HG02885 (cell line): ENCODE measurements at regions not wholly inside any gene's neighbourhood (a gene's known extent, or its start where the extent isn't known, plus 50 kb on each side); places are given as distances from the start of the nearest gene placed in this dataset.
"Not testable (repeated sequence)": the region's sequence is repeated elsewhere in the genome, so short reads cannot be mapped to it uniquely, and the experiment has no call there.

Experiments
- ATAC-seq: cut with Tn5 transposase; IDR thresholded peaks from one replicate; pipeline ENCODE4 v1.9.1; 2021; ENCODE audit warnings: mild to moderate bottlenecking; ENCODE audit not compliant: unreplicated experiment, poor library complexity

DNA sequence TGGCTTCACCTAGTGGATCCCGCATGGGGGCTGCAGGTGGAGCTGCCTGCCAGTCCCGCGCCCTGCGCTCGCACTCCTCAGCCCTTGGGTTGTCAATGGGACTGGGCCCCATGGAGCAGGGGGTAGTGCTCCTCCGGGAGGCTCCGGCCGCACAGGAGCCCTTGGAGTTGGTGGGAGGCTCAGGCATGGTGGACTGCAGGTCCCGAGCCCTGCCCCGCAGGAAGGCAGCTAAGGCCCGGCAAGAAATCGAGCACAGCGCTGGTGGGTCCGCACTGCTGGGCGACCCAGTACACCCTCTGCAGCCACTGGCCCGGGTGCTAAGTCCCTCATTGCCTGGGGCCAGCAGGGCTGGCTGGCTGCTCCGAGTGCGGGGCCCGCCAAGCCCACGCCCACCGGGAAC, 231.2 kb upstream of the TECRL start:
- not testable (repeated sequence) for ATAC-seq

DNA sequence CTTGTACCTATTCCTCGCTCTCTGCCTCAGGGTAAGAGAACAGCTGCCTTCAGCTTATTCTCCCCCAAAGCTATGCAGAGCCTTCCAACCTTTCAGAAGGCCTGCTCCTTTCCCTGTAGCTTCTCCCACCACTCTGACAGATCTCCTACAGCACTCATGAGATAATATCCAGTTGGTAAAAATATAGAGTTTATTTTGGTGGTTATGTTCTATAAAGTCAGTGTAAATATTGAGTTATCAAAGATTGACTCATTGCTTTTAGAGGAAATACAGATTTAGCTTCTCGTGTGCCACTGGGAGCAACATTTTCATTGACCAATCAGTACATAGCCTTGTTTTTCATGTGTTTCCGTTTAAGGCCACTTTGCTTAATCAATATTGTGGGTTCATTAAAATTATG, 216.2 kb upstream of the TECRL start:
- no peak for ATAC-seq

DNA sequence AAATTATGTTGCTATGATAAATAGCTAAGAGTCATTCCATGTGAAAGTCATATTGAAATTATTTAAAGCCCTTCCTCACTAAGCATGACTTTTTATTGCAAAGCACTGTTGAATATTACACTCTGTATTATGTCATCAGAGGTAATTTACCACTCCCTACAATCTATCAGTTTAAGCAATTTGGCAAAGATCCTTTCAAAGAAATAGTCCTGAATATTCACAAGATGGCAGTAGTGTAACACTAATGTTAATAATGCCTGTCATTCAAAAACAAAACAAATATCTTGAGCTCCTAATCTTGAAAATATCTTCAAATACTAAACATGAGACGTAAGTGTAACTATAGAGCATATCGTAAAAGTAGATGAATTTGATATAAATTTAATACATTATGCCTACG, 208.6 kb upstream of the TECRL start:
- ATAC-seq = no peak

DNA sequence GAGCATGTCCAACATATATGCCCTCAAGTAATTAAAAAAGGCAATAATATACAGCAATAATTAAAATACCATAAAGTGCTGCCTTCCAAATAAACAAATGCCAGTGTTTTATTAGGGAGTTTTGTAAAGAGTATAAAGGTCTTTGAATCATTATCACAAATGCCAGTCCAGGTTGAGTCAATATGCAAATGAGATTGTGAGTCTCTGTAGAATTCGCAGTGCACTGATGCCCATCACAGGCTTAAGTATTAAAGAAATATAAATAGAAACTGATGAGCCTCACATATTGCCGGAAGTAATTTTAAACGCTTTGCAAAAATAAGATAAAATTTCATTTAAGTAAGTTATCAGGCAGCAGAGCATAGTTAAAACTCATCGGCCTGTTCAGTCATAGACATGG, 205.0 kb upstream of the TECRL start:
- no peak for ATAC-seq

DNA sequence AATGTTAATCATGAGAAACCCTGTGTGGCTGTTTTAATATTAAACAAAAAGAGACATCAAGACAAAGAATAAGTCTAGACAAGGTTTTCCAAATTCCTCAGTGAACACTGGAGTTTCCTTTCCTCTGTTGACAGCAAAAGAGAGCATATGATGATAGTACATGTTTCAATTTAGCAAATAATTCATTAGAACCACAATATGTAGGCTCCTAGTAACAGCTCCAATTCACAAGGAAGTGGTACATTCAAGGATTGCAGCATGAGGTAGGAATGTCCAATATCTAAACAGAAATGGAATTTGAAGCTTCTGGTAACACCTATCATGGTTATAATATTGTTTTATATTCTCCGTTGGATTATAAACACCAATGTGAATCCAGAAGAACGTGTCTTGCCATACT, 203.8 kb upstream of the TECRL start:
- ATAC-seq = no peak

DNA sequence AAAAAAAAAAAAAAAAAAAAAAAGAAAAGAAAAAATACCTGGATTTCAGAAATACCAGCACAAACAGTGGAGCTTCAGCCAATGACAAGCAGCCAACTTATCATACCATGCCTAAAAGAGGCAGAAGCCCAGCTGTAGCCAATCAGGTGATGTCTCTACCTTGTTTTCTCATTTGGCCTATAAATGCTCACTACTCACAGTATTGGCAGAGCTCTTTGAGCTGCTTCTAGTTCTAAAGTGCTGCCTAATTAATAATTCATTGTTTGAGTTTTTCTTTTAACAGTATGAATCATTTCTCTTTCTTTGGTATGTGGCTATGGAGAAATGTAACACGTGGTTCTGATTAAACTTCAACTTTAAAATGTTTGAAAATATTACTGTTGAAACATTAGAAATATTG, 188.8 kb upstream of the TECRL start:
- ATAC-seq = no peak

DNA sequence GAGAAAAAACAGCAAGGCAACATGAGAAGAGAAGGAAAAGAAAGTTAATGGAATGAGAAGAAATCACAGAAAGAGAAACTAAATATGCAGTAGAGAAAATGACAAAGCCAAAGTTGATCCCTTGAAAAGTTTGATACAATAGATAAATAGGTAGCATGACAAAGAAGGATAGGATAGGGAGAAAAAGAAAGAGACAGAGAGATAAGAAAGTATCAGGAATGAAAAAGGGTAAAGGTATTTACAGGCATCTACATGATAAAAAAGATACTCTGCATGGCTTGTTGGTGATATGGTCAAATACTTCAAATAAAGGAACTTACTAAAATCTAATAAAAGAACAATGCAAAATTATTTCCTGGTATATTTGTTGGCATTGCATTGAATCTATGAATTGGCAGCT, 185.5 kb upstream of the TECRL start:
- no peak for ATAC-seq

DNA sequence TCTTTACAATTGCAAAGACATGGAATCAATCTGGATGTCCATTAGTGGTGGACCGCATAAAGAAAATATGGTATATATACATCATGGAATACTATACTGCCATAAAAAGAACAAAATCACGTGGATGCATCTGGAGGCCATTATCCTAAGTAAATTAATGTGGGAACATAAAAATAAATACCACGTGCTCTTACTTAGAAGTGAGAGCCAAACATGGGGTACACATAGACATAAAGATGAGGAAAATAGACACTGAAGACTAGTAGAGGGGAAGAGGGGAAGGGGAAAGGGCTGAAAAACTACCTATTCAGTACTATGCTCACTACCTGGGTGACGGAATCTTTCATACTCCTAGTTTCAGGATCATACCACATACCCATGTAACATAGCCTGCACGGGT, 179.3 kb upstream of the TECRL start:
- no peak for ATAC-seq

DNA sequence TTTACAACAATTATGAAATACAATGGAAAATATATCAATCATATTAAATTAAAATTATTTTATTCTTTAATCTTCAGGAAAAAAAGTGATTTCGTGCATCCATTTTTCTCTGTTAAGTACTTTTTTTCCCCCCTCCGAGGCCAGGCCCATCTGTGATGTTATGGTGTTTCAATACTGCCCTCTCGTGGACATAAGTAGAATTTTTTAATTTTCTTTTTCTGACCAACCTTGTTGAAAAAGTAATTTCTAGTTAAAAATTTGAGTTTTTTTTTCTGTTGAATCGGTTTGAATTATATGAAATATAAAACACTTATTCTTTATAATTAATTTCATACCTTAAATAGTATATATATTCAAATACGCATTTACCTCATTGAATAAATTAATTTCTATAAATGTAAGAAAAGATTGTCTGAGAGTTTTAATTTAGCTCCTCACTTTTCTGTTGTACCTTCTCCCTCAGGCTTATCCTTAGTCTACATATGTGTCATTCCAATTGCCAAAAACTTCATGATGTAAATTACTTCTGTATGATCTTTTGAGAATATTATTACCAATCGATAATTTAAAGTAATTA, 175.8 kb upstream of the TECRL start:
- peak; percentile 70 for ATAC-seq

DNA sequence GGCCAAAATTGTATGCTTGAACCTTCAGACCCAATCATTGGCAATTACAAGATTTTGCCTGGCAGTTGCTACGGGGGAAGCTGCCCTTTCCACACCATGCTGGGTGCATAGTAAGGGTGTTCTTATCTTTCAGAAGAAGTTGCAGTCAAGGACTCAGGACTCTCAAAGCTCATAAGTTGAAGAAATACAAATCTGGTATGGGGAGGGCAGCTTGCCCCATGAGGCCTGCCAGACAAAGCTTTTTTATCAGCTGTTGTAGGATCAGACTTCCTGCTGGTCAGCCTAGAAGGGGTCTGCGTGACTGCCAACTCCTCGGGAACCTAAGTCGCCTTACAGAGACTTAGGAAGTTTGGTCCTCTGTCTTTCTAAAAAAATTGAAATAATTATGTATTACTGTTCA, 174.9 kb upstream of the TECRL start:
- ATAC-seq = no peak

DNA sequence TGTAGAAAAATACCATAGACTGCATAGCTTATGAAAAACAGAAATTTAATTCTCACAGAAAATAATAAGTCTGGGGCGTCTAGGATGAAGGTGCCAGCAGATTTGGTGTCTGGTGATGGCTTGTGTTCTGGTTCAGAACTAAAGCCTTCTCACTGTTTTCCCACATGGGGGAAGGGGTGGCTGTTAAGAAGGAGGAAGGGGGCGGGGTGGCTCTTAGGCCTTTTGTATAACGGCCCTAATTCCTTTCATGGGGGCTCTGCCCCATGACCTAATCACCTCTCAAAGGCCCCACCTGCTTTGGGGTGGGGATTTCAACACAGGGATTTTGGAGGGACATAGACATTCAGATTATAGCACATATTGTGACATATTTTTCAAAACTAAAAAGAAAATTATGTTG, 173.2 kb upstream of the TECRL start:
- no peak for ATAC-seq

DNA sequence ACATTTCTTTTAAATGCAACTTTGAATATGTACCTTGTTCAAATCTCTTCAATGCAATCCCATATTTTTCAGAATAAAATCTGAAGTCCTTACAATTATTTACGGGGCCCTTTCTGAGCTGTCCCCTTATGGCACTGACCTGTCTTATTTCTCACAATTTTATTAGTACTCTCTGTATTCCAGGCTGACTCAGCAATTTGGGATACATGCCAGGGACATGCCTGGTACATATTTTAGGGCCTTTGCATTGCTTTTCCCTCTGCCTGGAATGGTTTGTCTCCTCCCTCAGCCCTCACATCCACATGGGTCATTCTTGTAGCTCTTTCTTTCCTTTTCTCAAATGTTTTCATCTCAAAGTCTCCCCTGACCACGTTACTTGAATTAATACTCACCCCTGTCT, 172.2 kb upstream of the TECRL start:
- no peak for ATAC-seq

DNA sequence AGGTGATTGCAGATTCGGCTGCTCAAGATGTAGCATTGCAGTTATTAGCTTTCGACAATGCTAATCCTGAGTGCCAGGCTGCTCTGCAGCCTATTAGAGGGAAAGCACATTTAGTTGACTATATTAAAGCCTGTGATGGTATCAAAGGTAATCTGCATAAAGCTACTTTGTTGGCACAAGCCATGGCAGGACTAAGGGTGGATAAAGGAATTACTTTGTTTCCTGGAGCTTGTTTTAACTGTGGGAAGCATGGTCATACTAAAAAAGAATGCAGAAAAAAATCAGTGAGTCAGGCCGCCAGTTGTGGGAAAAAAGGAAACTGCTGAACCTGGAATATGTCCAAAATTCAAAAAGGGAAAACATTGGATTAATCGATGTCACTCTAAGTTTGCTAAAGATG, 154.9 kb upstream of the TECRL start:
- ATAC-seq = no peak

DNA sequence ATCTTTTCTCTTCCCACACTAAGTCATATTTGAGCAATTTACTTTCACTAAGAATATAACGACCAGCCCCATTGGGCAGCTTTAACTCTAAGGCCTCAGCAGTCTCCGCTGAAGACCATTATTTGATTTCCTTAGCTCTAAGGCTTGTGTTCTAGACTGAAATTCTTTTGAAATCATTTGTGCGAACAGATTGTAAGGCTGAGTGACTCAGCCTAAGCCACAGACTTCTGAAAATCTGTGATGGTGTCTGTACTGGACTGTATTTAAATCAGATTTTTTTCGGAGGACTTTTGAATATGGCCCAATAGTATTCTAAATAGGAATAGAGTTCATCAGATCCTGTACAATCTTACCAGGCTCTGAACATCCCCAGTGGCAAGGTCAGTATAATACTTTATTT, 150.3 kb upstream of the TECRL start:
- ATAC-seq = no peak

DNA sequence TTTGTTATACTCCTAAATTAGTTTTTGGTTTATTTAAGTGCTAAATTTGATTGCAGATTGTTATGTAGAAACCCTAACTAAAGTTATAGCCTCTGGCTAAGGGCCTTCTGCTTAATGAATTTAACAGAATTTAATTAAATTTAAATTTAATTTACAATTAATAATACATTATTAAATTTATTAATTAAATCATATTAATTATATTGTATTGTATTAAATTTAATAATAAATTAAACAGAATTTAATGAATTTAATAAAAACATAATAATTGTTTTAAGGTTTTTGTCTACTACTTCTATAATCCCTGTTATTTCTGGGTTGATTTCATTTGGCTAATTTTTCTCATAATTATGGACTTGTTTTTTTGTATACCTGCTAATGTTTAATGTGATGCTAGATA, 141.9 kb upstream of the TECRL start:
- no peak for ATAC-seq

DNA sequence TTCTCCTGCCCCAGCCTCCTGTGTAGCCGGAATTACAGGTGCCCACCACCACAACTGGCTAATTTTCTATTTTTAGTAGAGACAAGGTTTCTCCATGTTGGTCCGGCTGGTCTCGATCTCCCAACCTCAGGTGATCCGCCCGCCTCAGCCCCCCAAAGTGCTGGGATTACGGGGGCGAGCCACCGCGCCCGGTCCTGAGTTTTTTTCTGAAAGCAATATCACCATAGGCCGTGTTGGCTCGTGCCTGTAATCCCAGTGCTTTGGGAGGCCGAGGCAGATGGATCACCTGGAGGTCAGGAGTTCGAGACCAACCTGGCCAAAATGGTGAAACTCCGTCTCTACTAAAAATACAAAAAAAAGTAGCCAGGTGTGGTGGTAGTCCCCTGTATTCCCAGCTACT, 136.3 kb upstream of the TECRL start:
- ATAC-seq = no peak

DNA sequence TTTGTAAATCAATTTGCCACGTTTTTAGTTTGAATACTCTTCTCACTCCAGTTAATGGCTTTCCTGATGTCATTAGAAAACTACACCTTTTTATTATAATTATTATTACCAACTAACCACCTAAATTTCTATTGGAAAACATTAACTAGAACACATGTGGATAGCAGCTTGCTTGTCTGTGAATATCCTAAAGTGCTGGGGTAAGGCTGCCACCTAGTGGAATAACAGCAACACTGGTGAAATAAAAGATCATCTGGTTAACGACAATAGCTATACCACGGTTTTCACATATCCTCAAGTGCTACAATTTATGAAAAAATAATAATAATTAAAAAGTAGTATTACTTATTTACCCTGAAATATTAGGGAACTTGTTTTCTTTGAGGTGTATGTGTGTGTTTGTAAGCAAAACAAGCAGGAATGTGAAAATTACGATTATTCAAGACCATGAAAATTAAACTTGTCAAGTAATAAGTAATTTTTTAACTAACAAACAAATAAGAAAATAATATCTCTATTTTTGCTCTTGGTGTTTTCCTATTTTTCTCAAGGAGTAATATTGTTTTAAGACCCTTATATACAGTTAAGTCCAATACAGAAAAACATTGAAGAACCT, 130.1 kb upstream of the TECRL start:
- peak; percentile 99 for ATAC-seq

DNA sequence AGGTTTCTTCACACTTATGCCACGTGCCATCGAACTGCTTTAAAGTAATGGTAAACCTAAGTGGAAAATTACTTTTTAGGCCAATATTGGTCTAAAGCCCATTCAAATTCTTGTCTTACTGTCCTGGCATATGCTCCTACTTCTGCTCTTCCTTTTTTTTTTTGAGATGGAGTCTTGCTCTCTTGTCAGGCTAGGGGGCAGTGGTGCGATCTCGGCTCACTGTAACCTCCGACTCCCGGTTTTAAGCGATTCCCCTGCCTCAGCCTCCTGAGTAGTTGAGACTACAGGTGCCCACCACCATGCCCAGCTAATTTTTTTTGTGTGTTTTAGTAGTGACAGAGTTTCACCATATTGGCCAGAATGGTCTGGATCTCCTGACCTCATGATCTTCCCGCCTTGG, 129.0 kb upstream of the TECRL start:
- ATAC-seq = no peak

DNA sequence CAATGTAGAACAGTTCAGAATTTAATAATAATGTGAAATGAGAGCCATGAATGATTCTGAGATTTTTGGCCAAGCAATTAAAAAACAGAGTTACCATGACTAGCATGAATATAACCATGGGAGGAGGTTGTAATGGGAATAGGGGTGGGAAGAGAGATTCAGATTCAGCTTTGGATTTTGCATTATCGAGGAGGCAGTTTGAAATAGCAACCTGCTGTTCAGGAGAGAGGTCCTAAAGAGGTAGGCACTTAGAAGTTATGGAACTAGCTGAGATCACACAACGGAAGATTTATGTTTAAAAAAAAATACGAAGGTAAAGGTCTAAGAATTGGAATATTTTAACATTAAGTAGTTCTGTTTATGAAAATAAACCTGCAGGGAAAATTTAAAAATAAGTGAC, 124.4 kb upstream of the TECRL start:
- ATAC-seq = no peak

DNA sequence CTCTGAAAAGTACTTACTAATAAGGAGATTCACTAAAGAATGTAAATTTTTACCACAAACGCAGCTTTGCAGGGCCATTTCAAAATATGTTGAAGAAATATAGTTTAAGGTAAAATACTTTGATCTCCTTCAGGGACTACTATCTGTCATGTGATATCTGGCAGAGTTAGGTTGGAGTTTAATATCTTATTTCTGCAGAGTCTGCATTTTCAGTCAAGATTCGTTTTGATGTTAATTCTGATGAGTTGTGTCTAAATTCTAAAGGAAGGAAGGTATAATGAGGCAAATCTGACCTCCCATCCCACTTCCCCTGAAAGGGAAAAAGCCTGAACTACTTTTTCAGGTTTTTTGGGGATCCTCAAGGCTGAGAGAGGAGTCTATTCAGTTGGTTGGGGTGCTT, 123.9 kb upstream of the TECRL start:
- no peak for ATAC-seq

DNA sequence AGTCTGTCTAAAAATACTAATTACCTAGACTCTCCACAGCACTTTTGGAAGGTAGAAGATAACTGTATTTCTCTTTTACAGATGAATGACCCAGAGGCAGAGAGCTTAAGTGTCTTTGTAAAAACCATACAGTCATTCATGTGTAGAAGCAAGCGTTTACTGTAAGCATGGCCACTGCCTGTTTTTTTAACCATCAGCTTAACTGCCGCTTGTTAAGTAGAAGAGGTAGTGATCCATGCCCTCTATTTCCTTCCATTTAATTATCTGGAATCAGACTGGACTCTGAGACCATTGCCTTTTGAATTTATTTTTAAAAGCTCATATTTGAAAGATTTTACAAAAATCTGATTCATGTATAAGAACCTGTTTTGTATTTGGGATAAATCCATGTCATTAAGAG, 111.2 kb upstream of the TECRL start:
- no peak for ATAC-seq

DNA sequence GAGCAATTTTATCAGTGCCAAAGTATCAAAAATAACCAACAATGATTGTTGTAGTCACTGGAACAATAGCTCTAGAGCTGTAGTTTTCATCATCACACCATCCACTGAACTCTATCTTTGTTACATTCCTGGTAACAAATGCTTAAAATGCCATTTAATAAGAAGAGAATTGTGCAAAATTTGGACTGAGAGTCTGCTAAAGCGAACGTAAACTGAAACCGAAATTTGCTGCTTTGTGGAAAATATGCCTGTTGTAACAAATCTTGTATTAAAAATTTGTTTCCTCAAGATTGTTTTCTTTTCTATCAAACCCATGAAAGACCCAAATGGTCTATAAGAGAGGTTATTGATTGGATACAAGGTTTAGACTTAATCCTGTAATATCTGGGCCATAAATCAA, 109.3 kb upstream of the TECRL start:
- no peak for ATAC-seq

DNA sequence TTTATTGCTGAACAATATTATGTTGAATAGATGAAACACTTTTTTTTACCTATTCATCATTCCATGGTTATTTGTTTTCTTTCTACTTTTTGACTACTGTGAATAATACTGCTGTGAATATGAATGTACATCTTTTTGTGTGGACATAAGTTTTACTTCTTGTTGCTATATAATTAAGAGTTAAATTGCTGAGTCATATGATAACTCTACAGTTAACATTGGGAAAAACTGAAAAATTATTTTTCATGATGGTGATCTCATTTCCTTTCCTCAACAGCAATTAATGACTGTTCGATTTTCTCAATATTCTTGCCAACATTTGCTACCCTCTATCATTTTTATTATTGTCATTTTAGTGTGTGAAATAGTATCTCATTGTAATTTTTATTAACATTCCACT, 106.9 kb upstream of the TECRL start:
- ATAC-seq = no peak
